H7 (cell line): ENCODE measurements at regions not wholly inside any gene's neighbourhood (a gene's known extent, or its start where the extent isn't known, plus 50 kb on each side); places are given as distances from the start of the nearest gene placed in this dataset.
"Not testable (repeated sequence)": the region's sequence is repeated elsewhere in the genome, so short reads cannot be mapped to it uniquely, and the experiment has no call there.

Experiments
- DNase-seq: peaks from one replicate; pipeline ENCODE4 v3.0.0; 2012
- H3K27me3 ChIP-seq: 2 replicates; pipeline ENCODE4 v1.6.0; 2011; ENCODE audit warnings: mild to moderate bottlenecking, low read length; ENCODE audit not compliant: control insufficient read depth, insufficient read depth
- H3K36me3 ChIP-seq: replicated peaks from 2 replicates; pipeline ENCODE4 v1.5.1; 2011; ENCODE audit warnings: low read length; ENCODE audit not compliant: control insufficient read depth, insufficient read depth
- H3K4me3 ChIP-seq: 2 replicates; pipeline ENCODE4 v1.5.1; 2011; ENCODE audit warnings: low read depth, mild to moderate bottlenecking, control low read depth, low read length, moderate library complexity; ENCODE audit not compliant: insufficient read depth

- DNase-seq, result no peak
- Histone ChIP-seq H3K27me3 (no peaks in the 10 kb centered on the region), H3K36me3 (no peaks in the 10 kb centered on the region), H3K4me3 (no peak overlapping the region)
Measured at GRCh38 chr1:90325168-90325567, 330.3 kb downstream of the ZNF326 start.

GRCh38 chr1:90322186-90322585 is 327.3 kb downstream of the ZNF326 start:
- Histone ChIP-seq H3K27me3 (no peaks in the 10 kb centered on the region), H3K4me3 (no peak overlapping the region), H3K36me3 (no peaks in the 10 kb centered on the region)
- no peak for DNase-seq

- no peak overlapping the region for H3K4me3 ChIP-seq
- H3K27me3 ChIP-seq, result no peaks in the 10 kb centered on the region
- no peak for DNase-seq
- no peaks in the 10 kb centered on the region for H3K36me3 ChIP-seq
Measured at GRCh38 chr1:90319918-90320317, 325.0 kb downstream of the ZNF326 start.

GRCh38 chr1:90318431-90318830 is 323.5 kb downstream of the ZNF326 start:
- Histone ChIP-seq H3K4me3 (no peak overlapping the region), H3K36me3 (no peaks in the 10 kb centered on the region), H3K27me3 (no peaks in the 10 kb centered on the region)
- no peak for DNase-seq

DNA sequence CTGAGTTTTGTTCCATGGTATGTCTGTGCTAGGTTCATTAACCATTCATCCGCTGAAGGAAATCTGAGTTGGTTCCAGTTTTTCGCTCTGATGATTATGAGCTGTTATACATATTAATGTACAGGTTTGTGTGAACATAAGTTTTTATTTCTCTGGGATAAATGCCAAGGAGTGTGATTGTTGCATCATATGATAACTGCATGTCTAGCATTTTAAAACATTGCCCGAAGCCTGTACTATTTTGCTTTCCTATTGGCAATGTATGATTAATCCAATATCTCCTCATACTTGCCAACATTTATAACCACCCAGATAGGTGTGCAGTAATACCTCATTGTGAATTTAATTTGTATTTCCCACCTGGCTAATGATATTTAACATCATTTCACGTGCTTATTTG is 322.7 kb downstream of the ZNF326 start:
- DNase-seq, result no peak
- Histone ChIP-seq H3K27me3 (no peaks in the 10 kb centered on the region), H3K4me3 (no peak overlapping the region), H3K36me3 (no peaks in the 10 kb centered on the region)

GRCh38 chr1:90314533-90314932 is 319.6 kb downstream of the ZNF326 start:
- Histone ChIP-seq H3K4me3 (no peak overlapping the region), H3K36me3 (no peaks in the 10 kb centered on the region), H3K27me3 (no peaks in the 10 kb centered on the region)
- DNase-seq, result no peak

DNA sequence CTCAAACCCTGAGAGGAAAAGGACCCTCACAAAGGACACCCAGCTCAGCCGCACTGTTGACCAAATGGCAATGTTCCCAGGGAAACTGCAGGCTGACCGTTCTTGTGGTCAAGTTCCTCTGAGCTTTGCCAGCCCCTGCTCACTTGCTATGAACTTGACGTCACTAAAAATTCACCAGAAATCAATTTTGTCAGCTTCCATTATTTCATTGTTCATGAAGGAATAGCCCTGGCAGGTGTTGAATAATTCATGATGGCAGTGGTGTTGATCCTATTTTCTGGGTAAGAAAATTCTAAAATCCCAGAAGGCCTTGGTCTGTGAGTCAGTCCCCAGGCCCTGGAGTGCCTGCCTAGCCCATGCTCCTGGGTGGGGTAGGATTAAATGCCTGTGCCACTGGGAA is 318.9 kb downstream of the ZNF326 start:
- no peak for DNase-seq

DNA sequence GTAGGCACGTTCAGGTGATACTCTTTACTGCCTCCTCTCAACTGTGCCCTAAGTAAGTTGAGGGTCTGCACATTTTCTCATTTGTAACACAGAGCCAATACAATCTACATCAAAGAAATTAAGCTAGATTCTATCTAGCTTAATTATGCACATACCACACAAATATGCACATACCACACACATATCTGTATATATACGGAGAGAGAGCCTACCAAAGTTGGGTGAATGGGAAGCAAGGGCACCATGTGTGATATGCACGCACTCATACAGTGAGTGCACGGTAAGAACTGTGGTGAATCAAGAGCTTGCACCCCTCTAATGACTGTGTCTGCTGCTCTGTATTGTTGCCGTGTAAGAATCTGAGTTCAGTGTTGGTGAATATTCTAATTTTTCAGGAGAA is 314.9 kb downstream of the ZNF326 start:
- no peak for DNase-seq
- H3K27me3 ChIP-seq, result no peaks in the 10 kb centered on the region
- H3K36me3 ChIP-seq, result no peaks in the 10 kb centered on the region
- H3K4me3 ChIP-seq, result no peak overlapping the region

More for the DNA sequence above, 318.9 kb downstream of the ZNF326 start:
- Histone ChIP-seq H3K27me3 (no peaks in the 10 kb centered on the region), H3K4me3 (no peak overlapping the region), H3K36me3 (no peaks in the 10 kb centered on the region)

- no peaks in the 10 kb centered on the region for H3K27me3 ChIP-seq
- DNase-seq, result no peak
- H3K36me3 ChIP-seq, result no peaks in the 10 kb centered on the region
- H3K4me3 ChIP-seq, result no peak overlapping the region
Measured at GRCh38 chr1:90308421-90308820, 313.5 kb downstream of the ZNF326 start.

DNA sequence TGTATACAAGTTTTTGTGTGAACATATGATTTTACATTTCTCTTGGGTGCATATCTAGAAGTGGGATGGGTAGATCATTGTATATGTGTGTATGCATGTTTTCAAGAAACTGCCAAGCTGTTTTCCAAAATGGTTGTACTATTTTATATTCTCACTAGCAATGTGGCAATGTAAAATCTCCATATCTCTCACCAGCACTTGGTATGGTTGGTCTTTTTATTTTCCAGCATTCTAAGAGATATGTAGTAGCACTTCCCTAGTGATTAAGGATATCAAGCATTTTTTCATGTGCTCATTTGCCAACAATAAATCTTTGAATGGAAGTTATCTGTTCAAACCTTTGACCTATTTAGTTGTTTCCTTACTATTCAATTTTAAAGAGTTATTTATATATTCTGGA is 310.7 kb downstream of the ZNF326 start:
- Histone ChIP-seq H3K27me3 (no peaks in the 10 kb centered on the region), H3K4me3 (no peak overlapping the region), H3K36me3 (no peaks in the 10 kb centered on the region)
- DNase-seq, result no peak

DNA sequence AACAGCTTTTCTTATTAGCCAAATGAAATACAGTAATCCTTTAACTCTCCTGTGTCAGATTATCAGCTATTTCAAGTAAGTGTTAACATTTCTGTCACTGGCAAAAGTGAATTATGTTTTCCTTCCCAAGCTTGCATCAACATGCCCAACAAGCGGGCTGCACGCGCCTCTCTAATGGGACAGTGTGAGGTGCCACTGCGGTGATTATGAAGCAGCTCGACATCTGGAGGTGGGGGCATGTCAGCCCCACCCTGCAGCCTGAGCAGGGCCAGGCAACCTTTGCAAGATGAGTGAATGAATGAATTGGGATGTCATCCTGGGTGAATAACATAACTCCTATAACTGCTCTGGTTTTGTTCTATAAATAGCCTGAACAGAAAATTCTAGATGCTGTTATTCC is 301.4 kb downstream of the ZNF326 start:
- H3K4me3 ChIP-seq, result no peak overlapping the region
- H3K27me3 ChIP-seq, result no peaks in the 10 kb centered on the region
- DNase-seq, result no peak
- no peaks in the 10 kb centered on the region for H3K36me3 ChIP-seq

- no peaks in the 10 kb centered on the region for H3K27me3 ChIP-seq
- DNase-seq, result no peak
- no peak overlapping the region for H3K4me3 ChIP-seq
- H3K36me3 ChIP-seq, result no peaks in the 10 kb centered on the region
Measured at GRCh38 chr1:90295534-90295933, 300.6 kb downstream of the ZNF326 start.

GRCh38 chr1:90291431-90292216 is 296.7 kb downstream of the ZNF326 start:
- Histone ChIP-seq H3K36me3 (no peaks in the 10 kb centered on the region), H3K27me3 (no peaks in the 10 kb centered on the region), H3K4me3 (no peak overlapping the region)
- no peak for DNase-seq

DNA sequence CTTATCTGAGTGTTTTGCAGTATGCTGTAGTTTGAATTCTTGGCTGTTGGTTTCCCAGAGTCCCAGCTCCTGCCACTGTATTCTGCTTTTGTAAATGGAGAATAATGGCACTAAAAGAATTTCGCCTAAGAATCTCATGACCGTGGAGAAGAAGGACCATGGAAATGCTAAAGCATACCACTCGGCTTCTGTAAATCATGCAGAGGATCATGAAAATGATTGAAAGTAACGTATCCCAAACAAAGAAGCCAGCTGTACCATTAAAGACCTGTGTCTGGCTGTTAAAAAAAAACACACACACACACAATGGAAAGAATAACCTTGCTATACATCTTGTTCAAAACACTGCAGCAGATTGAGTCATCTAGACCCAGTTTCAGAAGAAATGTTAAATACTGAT is 287.9 kb downstream of the ZNF326 start:
- Histone ChIP-seq H3K27me3 (no peaks in the 10 kb centered on the region), H3K36me3 (no peaks in the 10 kb centered on the region), H3K4me3 (no peak overlapping the region)
- DNase-seq, result no peak

DNA sequence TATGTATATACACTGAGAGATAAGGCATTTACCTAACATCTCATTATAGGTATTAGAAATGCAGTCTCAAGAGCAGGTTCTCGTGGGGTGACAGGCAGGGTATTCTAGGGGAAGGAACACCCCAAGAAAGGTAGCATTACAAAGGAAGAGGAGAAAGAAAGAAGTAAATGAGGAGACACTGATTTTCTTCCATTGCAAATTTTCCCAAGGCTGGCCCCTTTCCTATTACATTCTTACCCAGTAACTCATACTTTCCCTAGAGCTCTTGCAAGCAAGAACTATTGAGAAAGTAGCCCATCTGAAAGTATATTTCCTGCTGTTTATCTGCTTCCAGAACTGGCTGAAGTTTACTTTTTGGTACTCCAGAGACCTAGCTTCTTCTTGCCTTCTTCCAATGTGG is 287.0 kb downstream of the ZNF326 start:
- H3K36me3 ChIP-seq, H3K4me3 ChIP-seq, H3K27me3 ChIP-seq, DNase-seq: not testable (repeated sequence)

- Histone ChIP-seq H3K36me3 (no peaks in the 10 kb centered on the region), H3K4me3 (no peak overlapping the region), H3K27me3 (no peaks in the 10 kb centered on the region)
- DNase-seq, result no peak
Measured at GRCh38 chr1:90277270-90277669, 282.4 kb downstream of the ZNF326 start.
